LNCAP (cell line): ENCODE measurements at regions not wholly inside any gene's neighbourhood (a gene's known extent, or its start where the extent isn't known, plus 50 kb on each side); places are given as distances from the start of the nearest gene placed in this dataset.

Source experiments
- CTCF ChIP-seq: fragments of 450-650 bp; IDR thresholded peaks from 2 replicates; pipeline ENCODE4 v1.5.1; 2017; ENCODE audit warnings: mild to moderate bottlenecking

GRCh38 chr1:222329493-222330045, 218.3 kb downstream of the HHIPL2 start:
- TF ChIP-seq CTCF: no peak

GRCh38 chr1:222326710-222327036, 221.2 kb downstream of the HHIPL2 start:
- TF ChIP-seq CTCF: no peak

GRCh38 chr1:222326006-222326709, 221.7 kb downstream of the HHIPL2 start:
- TF ChIP-seq CTCF: no peak

GRCh38 chr1:222325506-222325905, 222.4 kb downstream of the HHIPL2 start:
- TF ChIP-seq CTCF: no peak

GRCh38 chr1:222314839-222315238, 233.1 kb downstream of the HHIPL2 start:
- TF ChIP-seq CTCF: no peak

GRCh38 chr1:222310836-222311235, 237.1 kb downstream of the HHIPL2 start:
- TF ChIP-seq CTCF: no peak

GRCh38 chr1:222307621-222308020, 240.3 kb downstream of the HHIPL2 start:
- no peak for TF ChIP-seq CTCF

GRCh38 chr1:222306512-222306911, 241.4 kb downstream of the HHIPL2 start:
- TF ChIP-seq CTCF: no peak
